Astrocyte of the spinal cord (primary cell): ENCODE measurements at regions not wholly inside any gene's neighbourhood (a gene's known extent, or its start where the extent isn't known, plus 50 kb on each side); places are given as distances from the start of the nearest gene placed in this dataset.

Experiments used
- DNase-seq: peaks from one replicate; pipeline ENCODE4 v3.0.0; 2011; ENCODE audit warnings: low read depth, low spot score
- H3K4me3 ChIP-seq: 2 replicates; pipeline ENCODE4 v1.5.1; 2011; ENCODE audit warnings: low read depth, mild to moderate bottlenecking, low read length, moderate library complexity
- CTCF ChIP-seq: IDR thresholded peaks from 2 replicates; pipeline ENCODE4 v1.5.1; 2012; ENCODE audit warnings: low read depth, mild to moderate bottlenecking, low read length, inconsistent platforms
- in situ Hi-C: cut with HindIII; loops from 2 replicates; pipeline ENCODE4 v1.10.0; 2017; ENCODE audit warnings: low sequenced_read_pairs

GRCh38 chr14:40122968-40123648, 690.9 kb upstream of the FBXO33 start:
- no peak for TF ChIP-seq CTCF
- in situ Hi-C loops, result no loop called here
- H3K4me3 ChIP-seq, result no peak overlapping the region
- peak; percentile 9 for DNase-seq

GRCh38 chr14:40119765-40120164, 687.5 kb upstream of the FBXO33 start:
- TF ChIP-seq CTCF, result no peak
- in situ Hi-C loops, result no loop called here
- H3K4me3 ChIP-seq, result no peak overlapping the region
- no peak for DNase-seq

GRCh38 chr14:40119321-40119720, 687.1 kb upstream of the FBXO33 start:
- H3K4me3 ChIP-seq, result no peak overlapping the region
- DNase-seq, result peak; percentile 0
- TF ChIP-seq CTCF, result no peak
- in situ Hi-C loops, result no loop called here

- no peak overlapping the region for H3K4me3 ChIP-seq
Measured at GRCh38 chr14:40115583-40115982, 683.4 kb upstream of the FBXO33 start.

GRCh38 chr14:40113671-40114070, 681.4 kb upstream of the FBXO33 start:
- TF ChIP-seq CTCF, result no peak
- no peak overlapping the region for H3K4me3 ChIP-seq
- no peak for DNase-seq
- in situ Hi-C loops, result no loop called here

More at GRCh38 chr14:40115583-40115982, 683.4 kb upstream of the FBXO33 start:
- in situ Hi-C loops, result no loop called here
- DNase-seq, result no peak
- no peak for TF ChIP-seq CTCF

GRCh38 chr14:40100544-40101196, 668.4 kb upstream of the FBXO33 start:
- no peak for TF ChIP-seq CTCF
- DNase-seq, result no peak
- no peak overlapping the region for H3K4me3 ChIP-seq
- in situ Hi-C loops, result no loop called here
